ENCODE measurements at regions not wholly inside any gene's neighbourhood (a gene's known extent, or its start where the extent isn't known, plus 50 kb on each side); places are given as distances from the start of the nearest gene placed in this dataset.

DNA sequence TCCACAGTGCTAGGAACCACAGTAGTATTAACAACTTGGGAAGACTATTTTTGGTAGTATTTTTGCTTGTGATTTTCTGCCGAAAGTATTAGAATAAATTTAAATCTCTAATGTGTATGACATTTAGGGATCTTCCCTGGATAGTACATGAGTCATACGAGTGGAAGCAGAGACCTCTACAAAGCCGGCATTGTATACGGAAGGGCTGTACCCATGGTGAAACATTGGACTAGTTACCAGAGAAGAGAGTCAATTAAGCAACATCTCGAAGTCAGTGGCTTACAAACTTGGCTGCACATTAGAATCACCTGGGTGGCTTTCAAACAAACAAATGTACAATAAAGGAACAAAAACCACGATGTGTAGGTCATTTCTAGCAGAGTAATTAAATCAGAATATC, 1131.7 kb upstream of the LRRTM1 start:
- TF ChIP-seq FOXM1 (IDR thresholded peaks at IDR 0.05; ENCODE audit: borderline replicate concordance, low read depth), result no peak
- no peak for TF ChIP-seq EP300 (IDR thresholded peaks at IDR 0.05; ENCODE audit: borderline replicate concordance)
- TF ChIP-seq MAX (IDR thresholded peaks at IDR 0.05), result no peak
- no peak for TF ChIP-seq CREB1 (IDR thresholded peaks at IDR 0.05; ENCODE audit: low read depth)
- no peak for TF ChIP-seq CEBPB (IDR thresholded peaks at IDR 0.05)
- TF ChIP-seq YY1 (IDR thresholded peaks at IDR 0.05; ENCODE audit: low read depth), result no peak
- no peak for TF ChIP-seq RAD21 (IDR thresholded peaks at IDR 0.05; ENCODE audit: low read depth)
- TF ChIP-seq TEAD4 (IDR thresholded peaks at IDR 0.05), result no peak
- no peak for TF ChIP-seq NFIC (IDR thresholded peaks at IDR 0.05)
- TF ChIP-seq ZBTB7A (IDR thresholded peaks at IDR 0.05; ENCODE audit: low read depth), result no peak
- no peak for TF ChIP-seq TCF12 (IDR thresholded peaks at IDR 0.05; ENCODE audit: low read depth)
- TF ChIP-seq TAF1 (IDR thresholded peaks at IDR 0.05; ENCODE audit: low read depth), result no peak
- TF ChIP-seq EGR1 (IDR thresholded peaks at IDR 0.05), result no peak
- TF ChIP-seq REST (IDR thresholded peaks at IDR 0.05; ENCODE audit: low read depth), result no peak
- TF ChIP-seq, protein P1, sequence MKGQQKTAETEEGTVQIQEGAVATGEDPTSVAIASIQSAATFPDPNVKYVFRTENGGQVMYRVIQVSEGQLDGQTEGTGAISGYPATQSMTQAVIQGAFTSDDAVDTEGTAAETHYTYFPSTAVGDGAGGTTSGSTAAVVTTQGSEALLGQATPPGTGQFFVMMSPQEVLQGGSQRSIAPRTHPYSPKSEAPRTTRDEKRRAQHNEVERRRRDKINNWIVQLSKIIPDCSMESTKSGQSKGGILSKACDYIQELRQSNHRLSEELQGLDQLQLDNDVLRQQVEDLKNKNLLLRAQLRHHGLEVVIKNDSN (IDR thresholded peaks at IDR 0.05), result no peak

DNA sequence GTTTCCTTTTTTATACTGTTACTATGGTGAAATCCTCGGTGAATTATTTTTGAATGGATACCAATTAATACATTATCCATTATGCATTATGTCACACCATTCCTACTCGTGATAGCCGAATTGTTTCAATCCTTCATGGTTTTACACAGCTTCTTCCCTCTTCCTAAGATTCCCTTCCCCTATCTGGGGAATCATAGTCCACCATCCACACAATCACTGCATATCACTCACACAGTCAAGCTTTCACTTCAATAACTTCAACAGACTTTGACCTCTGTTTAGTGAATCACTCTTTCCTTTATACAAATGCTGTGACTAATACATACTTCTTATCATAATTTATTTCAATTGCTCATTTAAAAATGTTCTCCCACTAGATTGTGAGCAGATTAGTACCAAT, 1108.1 kb upstream of the LRRTM1 start:
- TF ChIP-seq CREB1 (IDR thresholded peaks at IDR 0.05; ENCODE audit: low read depth), result no peak
- no peak for TF ChIP-seq YY1 (IDR thresholded peaks at IDR 0.05; ENCODE audit: low read depth)
- TF ChIP-seq, protein P1 (IDR thresholded peaks at IDR 0.05), result no peak
- TF ChIP-seq REST (IDR thresholded peaks at IDR 0.05; ENCODE audit: low read depth), result no peak

DNA sequence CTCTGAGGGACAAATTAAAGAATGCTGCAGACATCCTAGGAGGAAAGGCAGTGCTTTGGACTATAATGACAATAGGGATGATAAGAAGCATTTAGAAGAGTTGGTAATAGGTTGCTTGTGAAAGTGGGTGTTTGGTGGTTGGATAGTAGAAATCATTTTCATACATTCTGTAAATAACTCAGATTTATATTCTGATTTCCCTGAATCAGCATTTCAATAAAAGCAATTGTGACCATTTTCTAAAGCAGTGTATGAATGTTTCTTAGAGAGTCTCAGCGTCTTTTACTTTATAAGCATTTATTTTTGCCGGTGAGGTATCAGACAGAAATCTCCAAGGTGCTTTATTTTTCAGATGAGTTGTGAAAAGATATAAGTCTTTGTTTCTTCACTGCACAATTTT, 1099.0 kb upstream of the LRRTM1 start:
- no peak for TF ChIP-seq CEBPB (IDR thresholded peaks at IDR 0.05)
- no peak for TF ChIP-seq RAD21 (IDR thresholded peaks at IDR 0.05; ENCODE audit: low read depth)
- TF ChIP-seq TAF1 (IDR thresholded peaks at IDR 0.05; ENCODE audit: low read depth), result no peak
- TF ChIP-seq EGR1 (IDR thresholded peaks at IDR 0.05), result no peak
- TF ChIP-seq NFIC (IDR thresholded peaks at IDR 0.05), result no peak
- no peak for TF ChIP-seq TEAD4 (IDR thresholded peaks at IDR 0.05)
- no peak for TF ChIP-seq ZBTB7A (IDR thresholded peaks at IDR 0.05; ENCODE audit: low read depth)
- no peak for TF ChIP-seq REST (IDR thresholded peaks at IDR 0.05; ENCODE audit: low read depth)
- no peak for TF ChIP-seq CREB1 (IDR thresholded peaks at IDR 0.05; ENCODE audit: low read depth)
- no peak for TF ChIP-seq MAX (IDR thresholded peaks at IDR 0.05)
- no peak for TF ChIP-seq EP300 (IDR thresholded peaks at IDR 0.05; ENCODE audit: borderline replicate concordance)
- no peak for TF ChIP-seq YY1 (IDR thresholded peaks at IDR 0.05; ENCODE audit: low read depth)
- TF ChIP-seq, protein P1 (IDR thresholded peaks at IDR 0.05), result no peak
- no peak for TF ChIP-seq TCF12 (IDR thresholded peaks at IDR 0.05; ENCODE audit: low read depth)
- TF ChIP-seq FOXM1 (IDR thresholded peaks at IDR 0.05; ENCODE audit: borderline replicate concordance, low read depth), result no peak

- TF ChIP-seq TAF1 (IDR thresholded peaks at IDR 0.05; ENCODE audit: low read depth), result no peak
- TF ChIP-seq, protein P1 (IDR thresholded peaks at IDR 0.05), result no peak
- no peak for TF ChIP-seq REST (IDR thresholded peaks at IDR 0.05; ENCODE audit: low read depth)
- no peak for TF ChIP-seq TCF12 (IDR thresholded peaks at IDR 0.05; ENCODE audit: low read depth)
- TF ChIP-seq FOXM1 (IDR thresholded peaks at IDR 0.05; ENCODE audit: borderline replicate concordance, low read depth), result no peak
- TF ChIP-seq EGR1 (IDR thresholded peaks at IDR 0.05), result no peak
- no peak for TF ChIP-seq CEBPB (IDR thresholded peaks at IDR 0.05)
- no peak for TF ChIP-seq EP300 (IDR thresholded peaks at IDR 0.05; ENCODE audit: borderline replicate concordance)
Measured at GRCh38 chr2:81396417-81397019, 1092.0 kb upstream of the LRRTM1 start.
